A549 (cell line): ENCODE measurements at regions not wholly inside any gene's neighbourhood (a gene's known extent, or its start where the extent isn't known, plus 50 kb on each side); places are given as distances from the start of the nearest gene placed in this dataset.
"Not testable (repeated sequence)": the region's sequence is repeated elsewhere in the genome, so short reads cannot be mapped to it uniquely, and the experiment has no call there.

Source experiments
- CBX2 ChIP-seq: fragments of 200-600 bp; sonication (generic); IDR thresholded peaks from 2 replicates; pipeline ENCODE4 v1.6.1; 2016; ENCODE audit warnings: low read depth, mild to moderate bottlenecking, borderline replicate concordance
- CBX8 ChIP-seq: fragments of 200-600 bp; sonication (generic); IDR thresholded peaks from 2 replicates; pipeline ENCODE4 v1.6.1; 2016
- CTCF ChIP-seq: fragments of >200 bp; sonication (Bioruptor Twin); formaldehyde crosslinking; IDR thresholded peaks from 3 replicates; pipeline ENCODE4 v1.5.1; 2016
- E2F6 ChIP-seq: IDR thresholded peaks from 2 replicates; pipeline ENCODE4 v1.6.1; 2012; ENCODE audit warnings: low read depth, borderline replicate concordance
- KDM5A ChIP-seq: fragments of 200-600 bp; sonication (generic); IDR thresholded peaks from 2 replicates; pipeline ENCODE4 v1.6.1; 2016; ENCODE audit warnings: antibody characterized with exemption, mild to moderate bottlenecking
- MAX ChIP-seq: IDR thresholded peaks from 2 replicates; pipeline ENCODE4 v1.6.1; 2012
- RAD21 ChIP-seq, 2 experiments: fragments of >200 bp in 1 of 2; sonication (Bioruptor Twin) in 1 of 2; formaldehyde crosslinking in 1 of 2; IDR thresholded peaks in 1 of 2; conservative IDR thresholded peaks in 1 of 2; 2 replicates in 1 of 2; 3 replicates in 1 of 2; pipeline ENCODE4 v1.6.1; 2012 to 2018; ENCODE audit warnings: inconsistent platforms in 1 of 2
- RCOR1 ChIP-seq: fragments of 150-350 bp; IDR thresholded peaks from 2 replicates; pipeline ENCODE4 v1.6.1; 2014; ENCODE audit warnings: antibody characterized with exemption, low read length, low read depth
- REST ChIP-seq: fragments of 200-600 bp; sonication (generic); IDR thresholded peaks from 2 replicates; pipeline ENCODE4 v1.6.1; 2016; ENCODE audit warnings: antibody characterized with exemption, mild to moderate bottlenecking, moderate library complexity
- SREBF2 ChIP-seq: fragments of 450-650 bp; IDR thresholded peaks from 2 replicates; pipeline ENCODE4 v1.6.1; 2014; ENCODE audit warnings: mild to moderate bottlenecking, moderate library complexity
- ZSCAN20 ChIP-seq: fragments of 250-450 bp; sonication (Bioruptor Pico); IDR thresholded peaks from 2 replicates; pipeline ENCODE4 v1.8.0; 2022; ENCODE audit warnings: mild to moderate bottlenecking, moderate library complexity

GRCh38 chr9:42443414-42443813, 260.0 kb downstream of the SPATA31A6 start:
- TF ChIP-seq RAD21 (conservative IDR thresholded peaks at IDR 0.05 in 1 of 2, IDR thresholded peaks at IDR 0.05 in 1 of 2); E2F6; CTCF; RCOR1; REST; KDM5A; CBX8; MAX; SREBF2; ZSCAN20 (CRISPR knock-in tag); CBX2: not testable (repeated sequence)
